GM12864 (cell line): ENCODE measurements at regions not wholly inside any gene's neighbourhood (a gene's known extent, or its start where the extent isn't known, plus 50 kb on each side); places are given as distances from the start of the nearest gene placed in this dataset.

Experiments used
- DNase-seq: peaks from one replicate; pipeline ENCODE4 v3.0.0-alpha.2; 2011; ENCODE audit warnings: low read depth
- H3K4me3 ChIP-seq: 2 replicates; pipeline ENCODE4 v1.5.1; 2011; ENCODE audit warnings: mild to moderate bottlenecking, low read depth, low read length, control low read depth
- CTCF ChIP-seq: IDR thresholded peaks from 2 replicates; pipeline ENCODE4 v1.5.1; 2011; ENCODE audit warnings: low read depth, mild to moderate bottlenecking, moderate library complexity, low read length, control low read depth, inconsistent platforms; ENCODE audit errors: missing control alignments

GRCh38 chr2:196318517-196319377 lies 147.4 kb upstream of the STK17B start:
- no peak for DNase-seq
- H3K4me3 ChIP-seq: no peak overlapping the region
- no peak for TF ChIP-seq CTCF

- no peak for TF ChIP-seq CTCF
- DNase-seq: no peak
- H3K4me3 ChIP-seq: no peak overlapping the region
Observed at GRCh38 chr2:196322973-196323810, 151.8 kb upstream of the STK17B start.

- no peak for TF ChIP-seq CTCF
- H3K4me3 ChIP-seq: no peak overlapping the region
- DNase-seq: no peak
Observed at GRCh38 chr2:196324211-196324610, 152.8 kb upstream of the STK17B start.

GRCh38 chr2:196328088-196328680 lies 156.8 kb upstream of the STK17B start:
- no peak for DNase-seq
- no peak for TF ChIP-seq CTCF
- no peak overlapping the region for H3K4me3 ChIP-seq

- no peak for DNase-seq
- no peak for TF ChIP-seq CTCF
- no peak overlapping the region for H3K4me3 ChIP-seq
Observed at GRCh38 chr2:196329959-196330358, 158.6 kb upstream of the STK17B start.

- no peak for TF ChIP-seq CTCF
- H3K4me3 ChIP-seq: no peak overlapping the region
- DNase-seq: no peak
Observed at GRCh38 chr2:196330645-196331044, 159.3 kb upstream of the STK17B start.
